IMR-90 (cell line): ENCODE measurements at regions not wholly inside any gene's neighbourhood (a gene's known extent, or its start where the extent isn't known, plus 50 kb on each side); places are given as distances from the start of the nearest gene placed in this dataset.

ENCODE experiments used
- BHLHE40 ChIP-seq: fragments of 150-350 bp; IDR thresholded peaks from 2 replicates; pipeline ENCODE4 v1.6.1; 2016; ENCODE audit warnings: mild to moderate bottlenecking, low read depth, low read length
- CEBPB ChIP-seq: IDR thresholded peaks from 2 replicates; pipeline ENCODE4 v1.6.1; 2012; ENCODE audit warnings: low read depth, low read length, improper control_type of control experiment
- MAFK ChIP-seq: IDR thresholded peaks from 2 replicates; pipeline ENCODE4 v1.6.1; 2012; ENCODE audit warnings: low read depth, low read length, improper control_type of control experiment
- MAZ ChIP-seq: IDR thresholded peaks from 2 replicates; pipeline ENCODE4 v1.6.1; 2012; ENCODE audit warnings: low read depth, mild to moderate bottlenecking, low read length, improper control_type of control experiment, moderate library complexity, borderline replicate concordance
- POLR2A ChIP-seq: IDR thresholded peaks from 2 replicates; pipeline ENCODE4 v1.6.1; 2012; ENCODE audit warnings: mild to moderate bottlenecking, low read depth, low read length
- RAD21 ChIP-seq: IDR thresholded peaks from 2 replicates; pipeline ENCODE4 v1.6.1; 2012; ENCODE audit warnings: low read length, improper control_type of control experiment
- RFX5 ChIP-seq: IDR thresholded peaks from 2 replicates; pipeline ENCODE4 v1.8.0; 2012; ENCODE audit warnings: low read depth, mild to moderate bottlenecking, low read length, moderate library complexity
- SMC3 ChIP-seq: fragments of 150-350 bp; IDR thresholded peaks from 2 replicates; pipeline ENCODE4 v1.6.1; 2016; ENCODE audit warnings: low read depth, mild to moderate bottlenecking, antibody characterized with exemption, low read length, moderate library complexity
- TF ChIP-seq, protein P1 (sequence below): conservative IDR thresholded peaks from 2 replicates; pipeline ENCODE4 v1.5.1; 2012; ENCODE audit warnings: mild to moderate bottlenecking, low read depth, low read length, improper control_type of control experiment
- TF ChIP-seq, protein P2 (sequence below): fragments of 150-350 bp; IDR thresholded peaks from 2 replicates; pipeline ENCODE4 v1.6.1; 2016; ENCODE audit warnings: low read depth, mild to moderate bottlenecking, low read length, moderate library complexity, borderline replicate concordance

DNA sequence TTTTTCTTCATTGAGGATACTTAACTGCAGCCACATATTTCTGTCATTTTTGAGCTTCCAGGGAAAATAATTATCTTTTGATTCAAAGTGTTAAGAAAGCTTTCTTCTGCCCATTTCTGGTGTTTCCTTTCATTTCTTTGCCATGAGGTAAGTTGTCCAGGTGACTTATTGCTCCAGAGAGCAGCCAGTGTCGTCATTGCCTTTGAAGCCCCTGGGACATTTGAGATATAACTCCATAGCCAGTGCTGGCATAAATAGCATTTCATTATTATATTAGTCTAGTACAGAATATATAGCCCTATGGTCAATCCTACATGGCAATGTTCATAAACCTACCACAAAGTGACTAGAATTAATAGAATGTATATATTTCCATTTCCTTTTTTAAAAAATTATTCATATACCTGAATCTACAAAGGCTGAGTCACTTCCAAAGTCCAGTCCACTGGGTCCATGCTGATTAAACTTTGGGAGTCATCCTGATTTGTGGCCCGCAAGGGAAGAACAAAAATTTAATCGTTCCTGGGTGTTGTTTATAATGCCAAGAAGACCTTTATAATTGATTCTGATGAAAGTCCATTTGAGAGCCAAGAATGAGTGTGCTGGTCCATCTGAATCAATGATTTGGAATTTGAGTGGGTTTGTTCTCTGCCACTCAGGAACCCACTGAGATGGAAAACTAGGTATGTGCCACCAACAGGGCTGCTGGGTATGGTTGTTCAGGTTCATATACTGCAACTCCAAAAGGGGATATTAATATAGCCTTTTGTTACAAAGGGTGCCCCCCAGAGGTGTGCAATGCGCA lies 221.8 kb upstream of the PLXNA2 start:
- TF ChIP-seq BHLHE40 (no peak), SMC3 (no peak), POLR2A (no peak), RFX5 (no peak), CEBPB (no peak), RAD21 (no peak), MAZ (no peak), MAFK (no peak)
- TF ChIP-seq, protein P1, sequence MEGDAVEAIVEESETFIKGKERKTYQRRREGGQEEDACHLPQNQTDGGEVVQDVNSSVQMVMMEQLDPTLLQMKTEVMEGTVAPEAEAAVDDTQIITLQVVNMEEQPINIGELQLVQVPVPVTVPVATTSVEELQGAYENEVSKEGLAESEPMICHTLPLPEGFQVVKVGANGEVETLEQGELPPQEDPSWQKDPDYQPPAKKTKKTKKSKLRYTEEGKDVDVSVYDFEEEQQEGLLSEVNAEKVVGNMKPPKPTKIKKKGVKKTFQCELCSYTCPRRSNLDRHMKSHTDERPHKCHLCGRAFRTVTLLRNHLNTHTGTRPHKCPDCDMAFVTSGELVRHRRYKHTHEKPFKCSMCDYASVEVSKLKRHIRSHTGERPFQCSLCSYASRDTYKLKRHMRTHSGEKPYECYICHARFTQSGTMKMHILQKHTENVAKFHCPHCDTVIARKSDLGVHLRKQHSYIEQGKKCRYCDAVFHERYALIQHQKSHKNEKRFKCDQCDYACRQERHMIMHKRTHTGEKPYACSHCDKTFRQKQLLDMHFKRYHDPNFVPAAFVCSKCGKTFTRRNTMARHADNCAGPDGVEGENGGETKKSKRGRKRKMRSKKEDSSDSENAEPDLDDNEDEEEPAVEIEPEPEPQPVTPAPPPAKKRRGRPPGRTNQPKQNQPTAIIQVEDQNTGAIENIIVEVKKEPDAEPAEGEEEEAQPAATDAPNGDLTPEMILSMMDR: no peak
- TF ChIP-seq, protein P2, sequence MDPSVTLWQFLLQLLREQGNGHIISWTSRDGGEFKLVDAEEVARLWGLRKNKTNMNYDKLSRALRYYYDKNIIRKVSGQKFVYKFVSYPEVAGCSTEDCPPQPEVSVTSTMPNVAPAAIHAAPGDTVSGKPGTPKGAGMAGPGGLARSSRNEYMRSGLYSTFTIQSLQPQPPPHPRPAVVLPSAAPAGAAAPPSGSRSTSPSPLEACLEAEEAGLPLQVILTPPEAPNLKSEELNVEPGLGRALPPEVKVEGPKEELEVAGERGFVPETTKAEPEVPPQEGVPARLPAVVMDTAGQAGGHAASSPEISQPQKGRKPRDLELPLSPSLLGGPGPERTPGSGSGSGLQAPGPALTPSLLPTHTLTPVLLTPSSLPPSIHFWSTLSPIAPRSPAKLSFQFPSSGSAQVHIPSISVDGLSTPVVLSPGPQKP: no peak
